Prostate gland (tissue), 2 donors: ENCODE measurements at regions not wholly inside any gene's neighbourhood (a gene's known extent, or its start where the extent isn't known, plus 50 kb on each side); places are given as distances from the start of the nearest gene placed in this dataset.

Source experiments
- DNase-seq: peaks from one replicate; pipeline ENCODE4 v3.0.0-alpha.2; 2019; ENCODE audit warnings: low spot score
- H3K27ac ChIP-seq, 2 donors: fragments of 200-600 bp; sonication (generic); 2 replicates each; pipeline ENCODE4 v1.5.1; 2017 to 2019
- H3K27me3 ChIP-seq: fragments of 200-600 bp; sonication (generic); replicated peaks from 2 replicates; pipeline ENCODE4 v1.5.1; 2019; ENCODE audit not compliant: insufficient read depth
- H3K36me3 ChIP-seq, 2 donors: fragments of 200-600 bp; sonication (generic); 1 replicate in 1 of 2; 2 replicates in 1 of 2; pipeline versions ENCODE4 v1.5.1 to v1.8.1; 2017 to 2019
- H3K4me1 ChIP-seq: fragments of 200-600 bp; sonication (generic); replicated peaks from 2 replicates; pipeline ENCODE4 v1.5.1; 2019
- H3K4me3 ChIP-seq, 2 donors: fragments of 200-600 bp; sonication (generic); 2 replicates each; pipeline ENCODE4 v1.5.1; 2017 to 2019
- H3K9me3 ChIP-seq: fragments of 200-600 bp; sonication (generic); 2 replicates; pipeline ENCODE4 v1.5.1; 2017
- CTCF ChIP-seq, 4 experiments: fragments of 200-600 bp in 2 of 4; fragments of 450-650 bp in 2 of 4; sonication (generic) in 2 of 4; IDR thresholded peaks; 1 replicate in 3 of 4; 2 replicates in 1 of 4; pipeline ENCODE4 v1.5.1; 2016 to 2019; ENCODE audit warnings: antibody characterized with exemption in 4 of 4, mild to moderate bottlenecking in 2 of 4, moderate library complexity in 2 of 4
- POLR2A ChIP-seq: fragments of 450-650 bp; IDR thresholded peaks from one replicate; pipeline ENCODE4 v1.6.1; 2016; ENCODE audit warnings: antibody characterized with exemption, mild to moderate bottlenecking
- POLR2AphosphoS5 ChIP-seq: sonication (generic); formaldehyde crosslinking; IDR thresholded peaks from one replicate; pipeline ENCODE4 v1.6.1; 2017; ENCODE audit warnings: antibody characterized with exemption
- whole genome bisulfite sequencing: methylation state at CpG from one replicate; pipeline ENCODE4 v1.1.5; 2018; 5-methylcytosine and 5-hydroxymethylcytosine counted together
- intact Hi-C: fragments of 100-400 bp; cut with DNase I; formaldehyde crosslinking; loops from one replicate; pipeline ENCODE4 v1.14.2; 2022

- Histone ChIP-seq H3K9me3 (no peaks in the 10 kb centered on the region), H3K36me3 (no peaks in the 10 kb centered on the region), H3K27me3 (no peaks in the 10 kb centered on the region), H3K4me1 (no peaks in the 10 kb centered on the region), H3K27ac (no peak overlapping the region), H3K4me3 (no peak overlapping the region)
- no peak for DNase-seq
- intact Hi-C loops: loop anchor here (5.0 kb wide), 1 partner anchor 253 kb away; no protein-coding TSS in a partner anchor
- TF ChIP-seq POLR2AphosphoS5: no peak
- TF ChIP-seq POLR2A: no peak
- TF ChIP-seq CTCF (IDR thresholded peaks at IDR 0.05): no peak
Observed at GRCh38 chr14:32259368-32260013, 56.4 kb upstream of the RNU6-8 start.

GRCh38 chr14:32263939-32264567 lies 61.0 kb upstream of the RNU6-8 start:
- intact Hi-C loops: no loop called here
- no peak for TF ChIP-seq CTCF (IDR thresholded peaks at IDR 0.05)
- TF ChIP-seq POLR2AphosphoS5: no peak
- TF ChIP-seq POLR2A: no peak
- Histone ChIP-seq H3K27me3 (no peaks in the 10 kb centered on the region), H3K4me3 (no peak overlapping the region), H3K9me3 (no peaks in the 10 kb centered on the region), H3K4me1 (no peaks in the 10 kb centered on the region), H3K27ac (no peak overlapping the region), H3K36me3 (no peaks in the 10 kb centered on the region)
- no peak for DNase-seq
- 84% methylated on average over 1 of the region's 1 CpG for WGBS

- H3K4me1 ChIP-seq: no peaks in the 10 kb centered on the region
- H3K36me3 ChIP-seq: no peaks in the 10 kb centered on the region
- H3K27me3 ChIP-seq: no peaks in the 10 kb centered on the region
- TF ChIP-seq POLR2A (no peak), CTCF (IDR thresholded peaks at IDR 0.05) (no peak)
- H3K4me3 ChIP-seq: no peak overlapping the region
- H3K27ac ChIP-seq: no peak overlapping the region
- H3K9me3 ChIP-seq: no peaks in the 10 kb centered on the region
- DNase-seq: no peak
- intact Hi-C loops: no loop called here
- WGBS: 93% methylated on average over 2 of the region's 2 CpGs
Observed at GRCh38 chr14:32265584-32265983, 62.5 kb upstream of the RNU6-8 start.

GRCh38 chr14:32277998-32278397 lies 51.1 kb upstream of the AKAP6 start:
- 50% methylated on average over 3 of the region's 3 CpGs for WGBS
- TF ChIP-seq POLR2A (no peak), CTCF (IDR thresholded peaks at IDR 0.05) (no peak), POLR2AphosphoS5 (no peak)
- H3K4me3 ChIP-seq: no peak overlapping the region
- intact Hi-C loops: no loop called here
- H3K4me1 ChIP-seq: no peaks in the 10 kb centered on the region
- H3K36me3 ChIP-seq: no peaks in the 10 kb centered on the region
- no peak for DNase-seq
- H3K9me3 ChIP-seq: no peaks in the 10 kb centered on the region
- no peaks in the 10 kb centered on the region for H3K27me3 ChIP-seq
- no peak overlapping the region for H3K27ac ChIP-seq
